ENCODE measurements at regions not wholly inside any gene's neighbourhood (a gene's known extent, or its start where the extent isn't known, plus 50 kb on each side); places are given as distances from the start of the nearest gene placed in this dataset.

- H3K27me3 ChIP-seq (ENCODE audit: insufficient read depth, low read depth, low read length), result no peaks in the 10 kb centered on the region
- H3K4me2 ChIP-seq (ENCODE audit: low read length), result no peak overlapping the region
- no peak overlapping the region for H3K27ac ChIP-seq (ENCODE audit: low read length)
- H3K79me2 ChIP-seq (replicated peaks; ENCODE audit: insufficient read depth, low read length), result no peaks in the 10 kb centered on the region
- H3F3A ChIP-seq (ENCODE audit: insufficient read depth, low read length, poor library complexity, severe bottlenecking), result no peaks in the 10 kb centered on the region
- no peaks in the 10 kb centered on the region for H3K36me3 ChIP-seq (ENCODE audit: insufficient read depth, low read length)
- no peaks in the 10 kb centered on the region for H3K9me2 ChIP-seq (ENCODE audit: insufficient read depth, low read length)
- no peak overlapping the region for H3K4me3 ChIP-seq (ENCODE audit: low read length)
- H3K9ac ChIP-seq (ENCODE audit: low read length), result no peak overlapping the region
- H2AFZ ChIP-seq (ENCODE audit: low read depth, low read length), result no peak overlapping the region
- no peaks in the 10 kb centered on the region for H4K20me1 ChIP-seq (ENCODE audit: insufficient read depth)
- no peaks in the 10 kb centered on the region for H3K9me3 ChIP-seq (ENCODE audit: low read length)
- TF ChIP-seq SMC3 (conservative IDR thresholded peaks at IDR 0.05; ENCODE audit: poor library complexity) (no peak), MXI1 (conservative IDR thresholded peaks at IDR 0.05; ENCODE audit: poor library complexity, severe bottlenecking) (no peak), REST (IDR thresholded peaks at IDR 0.05; ENCODE audit: borderline replicate concordance) (no peak), RAD21 (conservative IDR thresholded peaks at IDR 0.05) (no peak), EZH2 (IDR thresholded peaks at IDR 0.05; ENCODE audit: borderline replicate concordance, insufficient read depth, low read length, poor library complexity, severe bottlenecking) (no peak), CTCF (IDR thresholded peaks at IDR 0.05; ENCODE audit: poor library complexity, severe bottlenecking) (no peak)
These were observed 644.1 kb upstream of the CITED2 start for GRCh38 chr6:140018588-140018987.

GRCh38 chr6:140017470-140017869, 643.0 kb upstream of the CITED2 start:
- Histone ChIP-seq H3K27me3 (ENCODE audit: insufficient read depth, low read depth, low read length) (no peaks in the 10 kb centered on the region), H3K4me3 (ENCODE audit: low read length) (no peak overlapping the region), H3K79me2 (replicated peaks; ENCODE audit: insufficient read depth, low read length) (no peaks in the 10 kb centered on the region), H2AFZ (ENCODE audit: low read depth, low read length) (no peak overlapping the region), H3F3A (ENCODE audit: insufficient read depth, low read length, poor library complexity, severe bottlenecking) (no peaks in the 10 kb centered on the region), H4K20me1 (ENCODE audit: insufficient read depth) (no peaks in the 10 kb centered on the region), H3K4me2 (ENCODE audit: low read length) (no peak overlapping the region), H3K27ac (ENCODE audit: low read length) (no peak overlapping the region), H3K36me3 (ENCODE audit: insufficient read depth, low read length) (no peaks in the 10 kb centered on the region), H3K9me2 (ENCODE audit: insufficient read depth, low read length) (no peaks in the 10 kb centered on the region), H3K9me3 (ENCODE audit: low read length) (no peaks in the 10 kb centered on the region), H3K9ac (ENCODE audit: low read length) (no peak overlapping the region)
- TF ChIP-seq RAD21 (conservative IDR thresholded peaks at IDR 0.05), result no peak
- TF ChIP-seq MXI1 (conservative IDR thresholded peaks at IDR 0.05; ENCODE audit: poor library complexity, severe bottlenecking), result no peak
- TF ChIP-seq EZH2 (IDR thresholded peaks at IDR 0.05; ENCODE audit: borderline replicate concordance, insufficient read depth, low read length, poor library complexity, severe bottlenecking), result no peak
- no peak for TF ChIP-seq SMC3 (conservative IDR thresholded peaks at IDR 0.05; ENCODE audit: poor library complexity)
- no peak for TF ChIP-seq EP300 (conservative IDR thresholded peaks at IDR 0.05; ENCODE audit: poor library complexity, severe bottlenecking)
- no peak for TF ChIP-seq TAF1 (IDR thresholded peaks at IDR 0.05; ENCODE audit: low read depth)
- TF ChIP-seq POLR2AphosphoS5 (IDR thresholded peaks at IDR 0.05), result no peak
- TF ChIP-seq CTCF (IDR thresholded peaks at IDR 0.05; ENCODE audit: poor library complexity, severe bottlenecking), result no peak

Data from neural cell (in vitro differentiated cells).